ENCODE measurements at regions not wholly inside any gene's neighbourhood (a gene's known extent, or its start where the extent isn't known, plus 50 kb on each side); places are given as distances from the start of the nearest gene placed in this dataset.
"Not testable (repeated sequence)": the region's sequence is repeated elsewhere in the genome, so short reads cannot be mapped to it uniquely, and the experiment has no call there.

- H3K4me1 ChIP-seq (ENCODE audit: insufficient read depth, low read length): no peaks in the 10 kb centered on the region
- no peaks in the 10 kb centered on the region for H3K36me3 ChIP-seq (ENCODE audit: insufficient read depth, low read depth, low read length)
- no peak overlapping the region for H3K27ac ChIP-seq (ENCODE audit: low read length)
- H3K27me3 ChIP-seq (ENCODE audit: insufficient read depth, low read length): no peaks in the 10 kb centered on the region
- H3K9ac ChIP-seq (ENCODE audit: low read depth, low read length): no peak overlapping the region
- no peak overlapping the region for H3K4me3 ChIP-seq (ENCODE audit: low read length)
- no peaks in the 10 kb centered on the region for H3K9me3 ChIP-seq (ENCODE audit: insufficient read depth, low read depth, low read length)
Measured at GRCh38 chrX:147468600-147468999, 443.1 kb upstream of the FMR1 start.

GRCh38 chrX:147476008-147476407 is 435.7 kb upstream of the FMR1 start:
- H3K4me3 ChIP-seq (ENCODE audit: low read length): no peak overlapping the region
- no peaks in the 10 kb centered on the region for H3K36me3 ChIP-seq (ENCODE audit: insufficient read depth, low read depth, low read length)
- no peak overlapping the region for H3K27ac ChIP-seq (ENCODE audit: low read length)
- no peaks in the 10 kb centered on the region for H3K27me3 ChIP-seq (ENCODE audit: insufficient read depth, low read length)
- H3K9me3 ChIP-seq (ENCODE audit: insufficient read depth, low read depth, low read length): no peaks in the 10 kb centered on the region
- no peaks in the 10 kb centered on the region for H3K4me1 ChIP-seq (ENCODE audit: insufficient read depth, low read length)
- H3K9ac ChIP-seq (ENCODE audit: low read depth, low read length): no peak overlapping the region

GRCh38 chrX:147478899-147479298 is 432.8 kb upstream of the FMR1 start:
- H3K4me3 ChIP-seq (ENCODE audit: low read length): no peak overlapping the region
- H3K27me3 ChIP-seq (ENCODE audit: insufficient read depth, low read length): no peaks in the 10 kb centered on the region
- no peak overlapping the region for H3K9ac ChIP-seq (ENCODE audit: low read depth, low read length)
- H3K4me1 ChIP-seq (ENCODE audit: insufficient read depth, low read length): no peaks in the 10 kb centered on the region
- no peak overlapping the region for H3K27ac ChIP-seq (ENCODE audit: low read length)
- H3K36me3 ChIP-seq (ENCODE audit: insufficient read depth, low read depth, low read length): no peaks in the 10 kb centered on the region
- H3K9me3 ChIP-seq (ENCODE audit: insufficient read depth, low read depth, low read length): no peaks in the 10 kb centered on the region

- Histone ChIP-seq H3K4me1 (ENCODE audit: insufficient read depth, low read length) (no peaks in the 10 kb centered on the region), H3K9me3 (ENCODE audit: insufficient read depth, low read depth, low read length) (no peaks in the 10 kb centered on the region), H3K27ac (ENCODE audit: low read length) (no peak overlapping the region), H3K36me3 (ENCODE audit: insufficient read depth, low read depth, low read length) (no peaks in the 10 kb centered on the region), H3K27me3 (ENCODE audit: insufficient read depth, low read length) (no peaks in the 10 kb centered on the region), H3K9ac (ENCODE audit: low read depth, low read length) (no peak overlapping the region), H3K4me3 (ENCODE audit: low read length) (no peak overlapping the region)
Measured at GRCh38 chrX:147485207-147485606, 426.5 kb upstream of the FMR1 start.

GRCh38 chrX:147494365-147494764 is 417.4 kb upstream of the FMR1 start:
- Histone ChIP-seq H3K4me3 (ENCODE audit: low read length) (no peak overlapping the region), H3K36me3 (ENCODE audit: insufficient read depth, low read depth, low read length) (no peaks in the 10 kb centered on the region), H3K4me1 (ENCODE audit: insufficient read depth, low read length) (peaks cover 9% of the 10 kb centered on the region; the same call in 1 of the 2 replicates), H3K9me3 (ENCODE audit: insufficient read depth, low read depth, low read length) (no peaks in the 10 kb centered on the region), H3K9ac (ENCODE audit: low read depth, low read length) (no peak overlapping the region), H3K27ac (ENCODE audit: low read length) (no peak overlapping the region), H3K27me3 (ENCODE audit: insufficient read depth, low read length) (no peaks in the 10 kb centered on the region)

- H3K4me3 ChIP-seq (ENCODE audit: low read length): no peak overlapping the region
- peaks cover 9% of the 10 kb centered on the region; the same call in 1 of the 2 replicates for H3K4me1 ChIP-seq (ENCODE audit: insufficient read depth, low read length)
Measured at GRCh38 chrX:147498796-147499195, 412.9 kb upstream of the FMR1 start.

GRCh38 chrX:147522981-147523380 is 388.7 kb upstream of the FMR1 start:
- Histone ChIP-seq H3K9me3 (ENCODE audit: insufficient read depth, low read depth, low read length) (no peaks in the 10 kb centered on the region), H3K27ac (ENCODE audit: low read length) (no peak overlapping the region), H3K4me3 (ENCODE audit: low read length) (no peak overlapping the region), H3K36me3 (ENCODE audit: insufficient read depth, low read depth, low read length) (no peaks in the 10 kb centered on the region), H3K27me3 (ENCODE audit: insufficient read depth, low read length) (no peaks in the 10 kb centered on the region), H3K9ac (ENCODE audit: low read depth, low read length) (no peak overlapping the region), H3K4me1 (ENCODE audit: insufficient read depth, low read length) (no peaks in the 10 kb centered on the region)

More at GRCh38 chrX:147498796-147499195, 412.9 kb upstream of the FMR1 start:
- Histone ChIP-seq H3K36me3 (ENCODE audit: insufficient read depth, low read depth, low read length) (no peaks in the 10 kb centered on the region), H3K9ac (ENCODE audit: low read depth, low read length) (no peak overlapping the region), H3K27me3 (ENCODE audit: insufficient read depth, low read length) (no peaks in the 10 kb centered on the region), H3K27ac (ENCODE audit: low read length) (no peak overlapping the region), H3K9me3 (ENCODE audit: insufficient read depth, low read depth, low read length) (no peaks in the 10 kb centered on the region)

- Histone ChIP-seq H3K4me3 (ENCODE audit: low read length) (no peak overlapping the region), H3K9ac (ENCODE audit: low read depth, low read length) (no peak overlapping the region), H3K4me1 (ENCODE audit: insufficient read depth, low read length) (no peaks in the 10 kb centered on the region), H3K27me3 (ENCODE audit: insufficient read depth, low read length) (no peaks in the 10 kb centered on the region), H3K27ac (ENCODE audit: low read length) (no peak overlapping the region), H3K9me3 (ENCODE audit: insufficient read depth, low read depth, low read length) (no peaks in the 10 kb centered on the region), H3K36me3 (ENCODE audit: insufficient read depth, low read depth, low read length) (no peaks in the 10 kb centered on the region)
Measured at GRCh38 chrX:147533426-147533825, 378.3 kb upstream of the FMR1 start.

- H3K4me1 ChIP-seq (ENCODE audit: insufficient read depth, low read length): peaks cover 1% of the 10 kb centered on the region; the same call in 1 of the 2 replicates
- no peak overlapping the region for H3K4me3 ChIP-seq (ENCODE audit: low read length)
- H3K36me3 ChIP-seq (ENCODE audit: insufficient read depth, low read depth, low read length): no peaks in the 10 kb centered on the region
- H3K9ac ChIP-seq (ENCODE audit: low read depth, low read length): no peak overlapping the region
- no peaks in the 10 kb centered on the region for H3K27me3 ChIP-seq (ENCODE audit: insufficient read depth, low read length)
- H3K27ac ChIP-seq (ENCODE audit: low read length): no peak overlapping the region
- H3K9me3 ChIP-seq (ENCODE audit: insufficient read depth, low read depth, low read length): no peaks in the 10 kb centered on the region
Measured at GRCh38 chrX:147537172-147537571, 374.5 kb upstream of the FMR1 start.

- not testable (repeated sequence) for H3K4me1 ChIP-seq (ENCODE audit: insufficient read depth, low read length); H3K36me3 ChIP-seq (ENCODE audit: insufficient read depth, low read depth, low read length); H3K9me3 ChIP-seq (ENCODE audit: insufficient read depth, low read depth, low read length); H3K4me3 ChIP-seq (ENCODE audit: low read length); H3K27ac ChIP-seq (ENCODE audit: low read length); H3K27me3 ChIP-seq (ENCODE audit: insufficient read depth, low read length); H3K9ac ChIP-seq (ENCODE audit: low read depth, low read length)
Measured at GRCh38 chrX:147548023-147548422, 363.7 kb upstream of the FMR1 start.

GRCh38 chrX:147550217-147550616 is 361.5 kb upstream of the FMR1 start:
- no peaks in the 10 kb centered on the region for H3K4me1 ChIP-seq (ENCODE audit: insufficient read depth, low read length)
- H3K4me3 ChIP-seq (ENCODE audit: low read length): no peak overlapping the region
- H3K9me3 ChIP-seq (ENCODE audit: insufficient read depth, low read depth, low read length): no peaks in the 10 kb centered on the region
- no peak overlapping the region for H3K27ac ChIP-seq (ENCODE audit: low read length)
- H3K9ac ChIP-seq (ENCODE audit: low read depth, low read length): no peak overlapping the region
- H3K27me3 ChIP-seq (ENCODE audit: insufficient read depth, low read length): no peaks in the 10 kb centered on the region
- H3K36me3 ChIP-seq (ENCODE audit: insufficient read depth, low read depth, low read length): no peaks in the 10 kb centered on the region

GRCh38 chrX:147559191-147559590 is 352.5 kb upstream of the FMR1 start:
- H3K36me3 ChIP-seq (ENCODE audit: insufficient read depth, low read depth, low read length): no peaks in the 10 kb centered on the region
- no peaks in the 10 kb centered on the region for H3K9me3 ChIP-seq (ENCODE audit: insufficient read depth, low read depth, low read length)
- no peak overlapping the region for H3K27ac ChIP-seq (ENCODE audit: low read length)
- no peak overlapping the region for H3K4me3 ChIP-seq (ENCODE audit: low read length)
- no peaks in the 10 kb centered on the region for H3K27me3 ChIP-seq (ENCODE audit: insufficient read depth, low read length)
- H3K9ac ChIP-seq (ENCODE audit: low read depth, low read length): no peak overlapping the region
- H3K4me1 ChIP-seq (ENCODE audit: insufficient read depth, low read length): no peaks in the 10 kb centered on the region

GRCh38 chrX:147565237-147565636 is 346.5 kb upstream of the FMR1 start:
- Histone ChIP-seq H3K9ac (ENCODE audit: low read depth, low read length) (no peak overlapping the region), H3K27ac (ENCODE audit: low read length) (no peak overlapping the region), H3K27me3 (ENCODE audit: insufficient read depth, low read length) (no peaks in the 10 kb centered on the region)

More at GRCh38 chrX:147565237-147565636, 346.5 kb upstream of the FMR1 start:
- Histone ChIP-seq H3K4me3 (ENCODE audit: low read length) (no peak overlapping the region), H3K4me1 (ENCODE audit: insufficient read depth, low read length) (no peaks in the 10 kb centered on the region), H3K36me3 (ENCODE audit: insufficient read depth, low read depth, low read length) (no peaks in the 10 kb centered on the region), H3K9me3 (ENCODE audit: insufficient read depth, low read depth, low read length) (no peaks in the 10 kb centered on the region)
